HG03521 (cell line): ENCODE measurements at regions not wholly inside any gene's neighbourhood (a gene's known extent, or its start where the extent isn't known, plus 50 kb on each side); places are given as distances from the start of the nearest gene placed in this dataset.

Experiments used
- ATAC-seq: cut with Tn5 transposase; IDR thresholded peaks from one replicate; pipeline ENCODE4 v1.9.1; 2021; ENCODE audit warnings: mild to moderate bottlenecking, moderate library complexity; ENCODE audit not compliant: unreplicated experiment

DNA sequence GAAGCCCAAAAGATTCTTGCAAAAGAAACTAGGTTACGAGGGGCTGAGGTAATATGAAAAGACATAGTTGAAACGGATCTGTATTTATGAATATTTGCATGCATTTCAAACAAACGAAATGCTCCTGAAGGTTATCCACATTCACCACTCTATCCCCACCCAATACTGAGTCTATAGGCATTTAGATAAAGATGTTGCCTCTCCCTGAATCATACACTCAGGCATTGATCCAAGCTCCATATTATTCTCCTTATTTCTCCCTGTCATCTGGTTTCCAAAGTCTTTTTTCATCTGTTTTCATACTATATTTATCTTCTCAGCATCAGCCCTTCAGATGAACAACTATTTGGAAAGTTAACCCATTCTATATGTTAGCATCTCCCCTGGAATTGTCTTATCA, 492.5 kb upstream of the TGFBR2 start:
- no peak for ATAC-seq

- no peak for ATAC-seq
Observed at GRCh38 chr3:30114918-30115317, 491.5 kb upstream of the TGFBR2 start.

GRCh38 chr3:30122359-30122758, 484.0 kb upstream of the TGFBR2 start:
- no peak for ATAC-seq

DNA sequence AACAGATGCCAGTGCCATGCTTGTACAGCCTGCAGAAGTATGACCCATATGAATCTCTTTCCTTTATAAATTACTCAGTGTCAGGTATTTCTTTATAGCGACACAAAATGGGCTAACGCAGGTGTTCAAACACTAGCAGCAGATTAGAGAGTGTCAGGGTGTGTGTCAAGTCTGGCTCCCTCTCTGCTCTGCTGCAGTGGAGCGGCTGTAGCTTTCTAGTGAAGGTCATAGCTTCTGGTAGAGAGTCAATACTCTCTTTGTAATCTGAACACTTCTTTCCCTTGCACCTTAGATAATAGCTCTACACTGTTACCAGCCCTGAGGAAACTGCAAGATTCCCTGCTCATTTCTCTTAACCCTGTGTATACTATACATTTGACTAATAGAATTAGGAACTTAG, 483.2 kb upstream of the TGFBR2 start:
- no peak for ATAC-seq

DNA sequence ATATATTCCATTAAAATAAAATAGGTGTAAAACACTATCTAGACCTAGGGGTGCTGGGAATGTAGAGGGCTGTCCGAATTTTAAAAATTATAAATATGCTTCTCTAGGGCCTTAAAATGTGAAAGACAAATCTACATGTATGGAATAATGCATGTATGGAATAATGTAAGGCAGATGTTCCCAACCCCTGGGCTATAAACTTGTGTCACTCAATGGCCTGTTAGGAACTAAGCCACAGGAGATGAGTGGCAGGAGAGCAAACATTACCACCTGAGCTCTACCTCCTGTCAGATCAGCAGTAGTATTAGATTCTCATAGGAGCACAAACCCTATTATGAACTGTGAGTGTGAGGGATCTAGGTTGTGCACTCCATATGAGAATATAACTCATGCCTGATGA, 482.6 kb upstream of the TGFBR2 start:
- no peak for ATAC-seq

DNA sequence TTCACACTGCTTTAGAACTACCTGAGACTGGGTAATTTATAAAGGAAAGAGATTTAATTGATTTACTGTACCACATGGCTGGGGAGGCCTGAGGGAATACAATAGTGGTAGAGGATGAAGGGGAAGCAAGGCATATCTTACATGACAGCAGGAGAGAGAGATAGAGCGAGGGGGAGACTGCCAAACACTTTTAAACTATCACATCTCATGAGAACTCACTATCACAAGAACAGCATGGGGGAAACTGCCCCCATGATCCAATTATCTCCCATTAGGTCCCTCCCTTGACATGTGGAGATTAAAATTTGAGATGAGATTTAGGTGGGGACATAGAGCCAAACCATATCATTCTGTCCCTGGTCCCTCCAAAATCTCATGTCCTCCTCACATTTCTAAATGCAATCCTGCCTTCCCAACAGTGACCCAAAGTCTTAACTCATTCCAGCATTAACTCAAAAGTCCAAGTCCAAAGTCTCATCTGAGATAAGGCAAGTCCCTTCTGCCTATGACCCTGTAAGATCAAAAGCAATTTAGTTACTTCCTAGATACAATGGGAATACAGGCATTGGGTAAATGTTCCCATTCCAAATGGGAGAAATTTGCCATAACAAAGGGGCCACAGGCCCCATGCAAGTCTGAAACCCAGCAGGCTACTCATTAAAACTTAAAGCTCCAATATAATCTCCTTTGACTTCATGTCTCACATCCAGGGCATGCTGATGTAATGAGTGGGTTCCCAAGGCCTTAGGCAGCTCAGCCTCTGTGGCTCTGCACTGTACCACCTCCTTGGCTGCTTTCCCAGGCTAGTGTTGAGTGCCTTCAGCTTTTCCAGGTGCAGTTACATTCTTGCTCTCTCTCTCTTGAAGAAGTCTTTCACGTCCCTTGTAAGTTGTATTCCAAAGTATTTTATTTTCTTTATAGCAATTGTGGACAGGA, 481.7 kb upstream of the TGFBR2 start:
- ATAC-seq: no peak

- ATAC-seq: no peak
Observed at GRCh38 chr3:30129765-30130164, 476.6 kb upstream of the TGFBR2 start.

- ATAC-seq: no peak
Observed at GRCh38 chr3:30130391-30130790, 476.0 kb upstream of the TGFBR2 start.

DNA sequence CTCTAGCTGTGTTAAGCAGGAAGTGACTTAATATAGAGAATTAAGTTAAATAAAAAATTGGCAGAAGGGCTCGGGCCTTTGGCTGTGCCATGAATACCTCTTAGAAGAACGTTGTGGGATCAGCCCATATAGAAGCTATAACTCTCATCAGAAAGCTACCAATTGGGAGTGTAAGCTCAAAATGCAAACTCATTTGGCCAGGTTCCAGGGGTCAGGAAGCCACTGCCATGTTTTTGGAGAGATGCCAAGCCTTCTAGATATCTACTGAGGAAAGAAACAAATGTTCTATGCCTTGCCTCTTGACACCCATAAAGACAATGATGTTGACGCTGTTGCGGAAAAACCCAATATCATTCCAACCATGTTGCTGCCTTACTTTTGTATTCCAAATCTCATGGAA, 475.2 kb upstream of the TGFBR2 start:
- no peak for ATAC-seq

DNA sequence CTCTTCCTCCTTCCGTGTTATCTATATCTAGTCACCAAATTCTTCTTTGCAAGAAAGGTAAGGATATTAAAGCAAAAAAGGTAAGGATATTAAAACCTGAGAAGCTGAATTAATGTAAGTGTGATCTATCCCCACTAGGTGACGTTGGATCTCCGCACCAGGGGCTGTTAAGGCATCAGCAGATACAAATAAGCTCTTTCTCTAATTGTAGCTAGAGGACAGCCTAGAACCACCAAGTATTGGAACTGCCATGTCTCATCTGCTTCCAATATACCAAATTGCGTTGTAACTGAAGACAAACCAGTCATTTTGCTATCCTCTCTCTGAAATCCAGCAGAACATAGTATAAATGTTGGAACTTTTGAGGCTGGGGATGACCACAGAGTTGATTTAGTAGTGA, 471.2 kb upstream of the TGFBR2 start:
- ATAC-seq: no peak

DNA sequence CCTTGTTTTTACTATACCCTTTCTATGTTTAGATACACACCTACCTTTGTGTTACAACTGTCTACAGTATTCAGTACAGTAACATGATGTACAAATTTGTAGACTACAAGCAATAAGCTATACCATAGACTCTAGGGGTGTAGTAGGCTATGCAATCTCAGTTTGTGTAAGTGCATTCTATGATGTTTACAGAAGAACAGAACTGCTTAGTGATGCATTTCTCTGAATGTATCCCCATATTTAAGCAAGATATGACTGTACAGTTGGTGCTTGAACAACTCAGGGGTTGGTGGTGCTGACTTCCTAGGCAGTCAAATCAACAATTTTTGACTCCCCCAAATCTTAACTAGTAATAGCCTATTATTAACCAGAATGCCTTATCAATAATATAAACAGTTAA, 467.1 kb upstream of the TGFBR2 start:
- no peak for ATAC-seq

- no peak for ATAC-seq
Observed at GRCh38 chr3:30140356-30141075, 465.9 kb upstream of the TGFBR2 start.

DNA sequence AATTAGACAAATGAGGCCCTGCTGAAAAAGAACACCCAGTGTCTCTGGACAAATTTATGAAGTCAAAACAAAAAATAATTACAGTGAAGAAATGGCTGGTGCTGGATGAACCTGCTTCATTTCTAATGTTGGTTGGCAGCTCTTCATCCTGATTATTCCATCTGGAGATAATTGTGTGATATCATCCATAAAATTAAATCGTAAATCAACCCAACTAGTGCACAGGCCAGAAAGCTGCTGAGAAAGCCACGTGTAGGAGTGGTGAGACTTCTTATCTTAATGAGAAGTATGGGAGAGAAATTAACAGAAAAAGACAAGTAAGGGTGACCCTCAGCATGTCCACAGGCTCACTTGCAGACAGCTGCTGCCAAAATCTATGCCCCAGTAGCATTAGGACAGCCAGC, 465.2 kb upstream of the TGFBR2 start:
- ATAC-seq: no peak

DNA sequence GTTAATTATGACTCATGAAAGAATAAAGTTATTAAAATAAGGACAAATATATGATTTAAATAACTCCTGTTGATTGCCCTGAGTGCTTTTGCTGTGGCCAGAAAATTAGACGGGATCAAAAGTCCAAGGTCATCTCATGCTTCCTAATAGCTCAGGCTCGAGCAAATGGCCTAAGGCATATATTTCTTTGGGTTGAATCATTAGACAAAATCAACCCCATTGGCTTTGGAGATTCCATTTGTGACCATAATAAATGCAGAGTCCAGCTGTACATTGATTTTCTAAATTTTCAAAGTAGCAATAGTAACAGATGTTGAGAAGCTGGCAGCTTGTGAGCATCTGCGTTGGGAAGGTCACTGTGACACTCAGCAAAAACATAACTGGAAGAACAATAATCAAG, 464.5 kb upstream of the TGFBR2 start:
- ATAC-seq: no peak

DNA sequence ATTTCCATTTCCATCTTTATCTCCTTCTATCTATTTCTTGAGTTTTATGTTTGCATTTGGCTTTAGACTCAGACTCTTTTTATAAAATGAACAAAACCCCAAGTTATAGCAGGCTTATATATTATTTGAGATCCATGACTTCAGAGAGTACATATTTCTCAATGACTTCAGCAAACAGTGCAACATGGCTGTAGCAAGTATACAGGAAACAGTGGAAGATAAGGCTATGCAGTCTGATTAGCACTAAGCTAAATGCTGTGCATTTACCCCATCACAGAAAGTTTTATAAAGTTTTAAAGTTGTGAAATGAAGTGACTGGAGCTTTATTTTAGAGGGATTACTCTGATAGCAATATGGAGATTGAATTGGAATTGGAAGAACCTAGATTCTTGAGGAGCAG, 463.5 kb upstream of the TGFBR2 start:
- ATAC-seq: no peak

- ATAC-seq: no peak
Observed at GRCh38 chr3:30145281-30145680, 461.1 kb upstream of the TGFBR2 start.

DNA sequence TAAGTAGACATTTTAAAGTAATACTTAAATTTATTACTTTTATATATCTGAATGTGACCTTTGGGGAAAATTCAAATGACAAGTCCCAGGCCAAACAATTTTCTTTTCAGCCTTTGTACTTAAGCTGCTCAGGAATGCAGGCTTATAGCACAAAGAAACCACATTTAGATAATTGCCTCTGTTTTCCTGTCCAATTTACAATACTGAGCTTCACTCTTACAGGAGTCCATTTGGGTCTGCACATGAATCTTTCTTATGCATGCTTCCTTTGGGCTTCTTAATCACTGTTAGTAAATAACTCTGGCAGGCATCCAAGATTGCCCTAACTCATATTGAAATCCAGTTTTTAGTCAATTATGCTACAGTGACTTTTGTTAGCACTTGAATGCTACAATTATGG, 459.4 kb upstream of the TGFBR2 start:
- ATAC-seq: no peak

- no peak for ATAC-seq
Observed at GRCh38 chr3:30154853-30155252, 451.5 kb upstream of the TGFBR2 start.

GRCh38 chr3:30155755-30156154, 450.6 kb upstream of the TGFBR2 start:
- ATAC-seq: no peak

GRCh38 chr3:30156586-30157498, 449.6 kb upstream of the TGFBR2 start:
- no peak for ATAC-seq

DNA sequence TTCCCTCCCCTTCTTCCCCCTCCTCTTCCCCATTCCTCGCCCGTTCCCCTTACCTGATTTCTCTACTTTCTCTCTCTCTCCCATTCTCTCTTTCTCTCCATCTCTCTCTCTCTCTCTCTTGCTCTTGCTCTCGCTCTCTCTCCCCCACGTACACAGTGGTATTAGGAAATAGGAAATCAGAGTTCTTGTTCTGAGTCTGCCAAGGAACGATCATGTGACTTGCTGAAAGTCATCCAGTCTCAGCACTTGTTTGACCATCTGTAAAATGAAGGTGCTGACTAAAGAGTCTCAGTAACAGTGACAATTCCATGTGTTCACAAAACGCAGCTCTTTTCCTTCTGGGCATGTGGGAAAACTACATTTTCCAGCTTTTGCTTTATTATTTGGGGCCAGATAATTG, 445.0 kb upstream of the TGFBR2 start:
- ATAC-seq: no peak
